H9 (cell line): ENCODE measurements at regions not wholly inside any gene's neighbourhood (a gene's known extent, or its start where the extent isn't known, plus 50 kb on each side); places are given as distances from the start of the nearest gene placed in this dataset.
"Not testable (repeated sequence)": the region's sequence is repeated elsewhere in the genome, so short reads cannot be mapped to it uniquely, and the experiment has no call there.

Source experiments
- DNase-seq: peaks from one replicate; pipeline ENCODE4 v3.0.0-alpha.2; 2017
- H2AFZ ChIP-seq: one replicate; pipeline ENCODE4 v1.6.1; 2013; ENCODE audit warnings: mild to moderate bottlenecking, low read length, control low read depth, moderate library complexity
- H2AK5ac ChIP-seq: 2 replicates; pipeline ENCODE4 v1.6.1; 2013; ENCODE audit warnings: low read length, control low read depth, mixed read lengths; ENCODE audit not compliant: insufficient read length
- H2BK120ac ChIP-seq: one replicate; pipeline ENCODE4 v1.6.1; 2013; ENCODE audit warnings: low read depth, mild to moderate bottlenecking, low read length, control low read depth, inconsistent platforms; ENCODE audit not compliant: poor library complexity, severe bottlenecking
- H2BK12ac ChIP-seq: 2 replicates; pipeline ENCODE4 v1.6.1; 2013; ENCODE audit warnings: low read length, control low read depth, mixed read lengths, low read depth; ENCODE audit not compliant: insufficient read length
- H2BK15ac ChIP-seq: 2 replicates; pipeline ENCODE4 v1.6.1; 2013; ENCODE audit warnings: low read depth, low read length, control low read depth
- H2BK20ac ChIP-seq: one replicate; pipeline ENCODE4 v1.6.1; 2013; ENCODE audit warnings: low read depth, mild to moderate bottlenecking, low read length, control low read depth, inconsistent platforms; ENCODE audit not compliant: poor library complexity, severe bottlenecking
- H2BK5ac ChIP-seq: 2 replicates; pipeline ENCODE4 v1.6.1; 2013; ENCODE audit warnings: low read length, control low read depth, mixed read lengths; ENCODE audit not compliant: insufficient read length
- H3K14ac ChIP-seq: 2 replicates; pipeline ENCODE4 v1.6.1; 2013; ENCODE audit warnings: low read length, control low read depth; ENCODE audit not compliant: insufficient read depth
- H3K18ac ChIP-seq: 2 replicates; pipeline ENCODE4 v1.6.1; 2013; ENCODE audit warnings: low read depth, mild to moderate bottlenecking, mixed read lengths, low read length, control low read depth; ENCODE audit not compliant: insufficient read length
- H3K23ac ChIP-seq: 2 replicates; pipeline ENCODE4 v1.6.1; 2013; ENCODE audit warnings: low read length, control low read depth, mixed read lengths, low read depth; ENCODE audit not compliant: insufficient read length
- H3K23me2 ChIP-seq: 2 replicates; pipeline ENCODE4 v1.6.1; 2013; ENCODE audit warnings: low read depth, mild to moderate bottlenecking, mixed read lengths, low read length, control low read depth; ENCODE audit not compliant: insufficient read length, poor library complexity, severe bottlenecking
- H3K27ac ChIP-seq: 2 replicates; pipeline ENCODE4 v1.5.1; 2013; ENCODE audit warnings: low read length, control low read depth, mixed read lengths, low read depth; ENCODE audit not compliant: insufficient read length
- H3K27me3 ChIP-seq: 2 replicates; pipeline ENCODE4 v1.6.1; 2013; ENCODE audit warnings: low read length, control low read depth, inconsistent platforms; ENCODE audit not compliant: insufficient read depth
- H3K4ac ChIP-seq: 2 replicates; pipeline ENCODE4 v1.6.1; 2013; ENCODE audit warnings: low read depth, mild to moderate bottlenecking, control low read depth, inconsistent platforms, low read length, moderate library complexity
- H3K4me1 ChIP-seq: 2 replicates; pipeline ENCODE4 v1.6.1; 2013; ENCODE audit warnings: low read length, control low read depth, inconsistent platforms; ENCODE audit not compliant: insufficient read depth
- H3K4me2 ChIP-seq: 2 replicates; pipeline ENCODE4 v1.6.1; 2013; ENCODE audit warnings: low read length, control low read depth, mixed read lengths; ENCODE audit not compliant: insufficient read length, insufficient read depth
- H3K56ac ChIP-seq: 2 replicates; pipeline ENCODE4 v1.6.1; 2013; ENCODE audit warnings: low read depth, mild to moderate bottlenecking, mixed read lengths, low read length, control low read depth; ENCODE audit not compliant: insufficient read length
- H3K79me1 ChIP-seq: 2 replicates; pipeline ENCODE4 v1.6.1; 2013; ENCODE audit warnings: low read depth, mild to moderate bottlenecking, moderate library complexity, low read length, control low read depth, inconsistent platforms; ENCODE audit not compliant: insufficient read depth, poor library complexity, severe bottlenecking
- H3K79me2 ChIP-seq: 2 replicates; pipeline ENCODE4 v1.6.1; 2013; ENCODE audit warnings: low read length, control low read depth, inconsistent platforms; ENCODE audit not compliant: insufficient read depth
- H3K9ac ChIP-seq: 2 replicates; pipeline ENCODE4 v1.6.1; 2013; ENCODE audit warnings: low read length, control low read depth, mixed read lengths; ENCODE audit not compliant: insufficient read length; ENCODE audit errors: extremely low read depth
- H3K9me3 ChIP-seq: one replicate; pipeline ENCODE4 v1.6.1; 2013; ENCODE audit warnings: low read depth, low read length, inconsistent platforms; ENCODE audit not compliant: control insufficient read depth
- H3T11ph ChIP-seq: one replicate; pipeline ENCODE4 v1.6.1; 2013; ENCODE audit warnings: mild to moderate bottlenecking, low read length, control low read depth, inconsistent platforms
- H4K20me1 ChIP-seq: one replicate; pipeline ENCODE4 v1.6.1; 2013; ENCODE audit not compliant: control insufficient read depth, insufficient read length, insufficient read depth
- H4K5ac ChIP-seq: 2 replicates; pipeline ENCODE4 v1.6.1; 2013; ENCODE audit warnings: low read depth, mild to moderate bottlenecking, mixed read lengths, low read length, control low read depth; ENCODE audit not compliant: insufficient read length
- H4K8ac ChIP-seq: replicated peaks from 2 replicates; pipeline ENCODE4 v1.6.1; 2013; ENCODE audit warnings: low read length, control low read depth, mixed read lengths, low read depth; ENCODE audit not compliant: insufficient read length
- H4K91ac ChIP-seq: 2 replicates; pipeline ENCODE4 v1.6.1; 2013; ENCODE audit warnings: low read depth, mild to moderate bottlenecking, moderate library complexity, mixed read lengths, low read length, control low read depth; ENCODE audit not compliant: insufficient read length
- H3K27ac Mint-ChIP-seq, 3 experiments: 2 replicates in 2 of 3; 3 replicates in 1 of 3; pipeline ENCODE4 v1.8.0; 2020 to 2021; ENCODE audit warnings: mixed read lengths in 3 of 3, mild to moderate bottlenecking in 1 of 3, moderate library complexity in 1 of 3
- H3K27me3 Mint-ChIP-seq: 2 replicates; pipeline ENCODE4 v1.8.0; 2021; ENCODE audit warnings: low read depth, mild to moderate bottlenecking, moderate library complexity, mixed read lengths
- H3K36me3 Mint-ChIP-seq, 3 experiments: 2 replicates in 2 of 3; 3 replicates in 1 of 3; pipeline ENCODE4 v1.8.0; 2020 to 2021; ENCODE audit warnings: low read depth in 3 of 3, mixed read lengths in 3 of 3; ENCODE audit not compliant: insufficient read depth in 1 of 3
- H3K4me1 Mint-ChIP-seq, 2 experiments: 2 replicates each; pipeline ENCODE4 v1.8.0; 2020; ENCODE audit warnings: mixed read lengths in 2 of 2
- H3K4me3 Mint-ChIP-seq, 2 experiments: 2 replicates in 1 of 2; 3 replicates in 1 of 2; pipeline ENCODE4 v1.8.0; 2020 to 2021; ENCODE audit warnings: mild to moderate bottlenecking in 2 of 2, mixed read lengths in 2 of 2, moderate library complexity in 1 of 2
- H3K9me3 Mint-ChIP-seq, 2 experiments: 2 replicates in 1 of 2; 3 replicates in 1 of 2; pipeline ENCODE4 v1.8.0; 2020; ENCODE audit warnings: mild to moderate bottlenecking in 2 of 2, mixed read lengths in 2 of 2, moderate library complexity in 1 of 2
- WGBS: extraction: QIAGEN DNeasy Blood & Tissue Kit; methylation state at CpG from one replicate; pipeline ENCODE4 v1.1.7; 2013; ENCODE audit warnings: missing lambda C conversion rate, low lambda C conversion rate, mixed read lengths; ENCODE audit not compliant: insufficient read length; ENCODE audit errors: extremely low coverage; 5-methylcytosine and 5-hydroxymethylcytosine counted together
- TF ChIP-seq, protein P1 (sequence below): fragments of 200-600 bp; sonication (generic); conservative IDR thresholded peaks from 3 replicates; pipeline ENCODE4 v1.8.0; 2021; ENCODE audit warnings: antibody characterized with exemption, mild to moderate bottlenecking

DNA sequence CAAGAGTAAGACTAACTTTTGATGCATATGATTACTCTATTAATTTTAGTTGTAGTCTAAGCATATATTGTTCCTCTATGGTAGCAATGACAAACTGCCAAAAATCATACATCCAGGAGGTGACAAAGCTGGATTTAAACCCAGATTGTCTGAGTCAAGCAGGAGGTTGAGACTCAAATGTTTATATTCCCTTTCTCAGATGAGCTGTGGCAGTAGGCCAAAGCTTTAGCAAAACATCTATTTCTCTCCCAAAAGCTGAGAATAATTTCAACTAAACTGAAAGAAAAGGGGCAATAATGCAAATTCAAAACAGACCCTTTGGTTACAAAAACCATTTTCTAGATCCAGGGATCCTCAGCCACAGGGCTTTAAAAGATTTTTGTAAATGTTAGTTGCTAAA is 173.6 kb downstream of the SEC23A start:
- Histone ChIP-seq H4K8ac (no peak overlapping the region), H3K56ac (no peak overlapping the region), H3K18ac (no peak overlapping the region), H3K27me3 (no peaks in the 10 kb centered on the region), H3T11ph (no peak overlapping the region), H4K20me1 (no peaks in the 10 kb centered on the region), H2AFZ (no peak overlapping the region), H3K4ac (no peak overlapping the region), H2BK12ac (no peak overlapping the region), H4K91ac (no peak overlapping the region), H3K79me2 (no peaks in the 10 kb centered on the region), H4K5ac (no peak overlapping the region), H3K27ac (no peak overlapping the region), H2BK15ac (no peak overlapping the region), H2BK120ac (no peak overlapping the region), H3K9me3 (no peaks in the 10 kb centered on the region), H3K14ac (no peak overlapping the region), H3K4me2 (no peak overlapping the region), H3K9ac (no peak overlapping the region), H3K79me1 (no peaks in the 10 kb centered on the region), H2BK5ac (no peak overlapping the region), H2BK20ac (no peak overlapping the region), H2AK5ac (no peak overlapping the region), H3K4me1 (peaks cover 5% of the 10 kb centered on the region; the same call in 1 of the 2 replicates), H3K23ac (no peak overlapping the region), H3K23me2 (no peaks in the 10 kb centered on the region)
- no peaks in the 10 kb centered on the region for H3K27me3 Mint-ChIP-seq
- TF ChIP-seq, protein P1, sequence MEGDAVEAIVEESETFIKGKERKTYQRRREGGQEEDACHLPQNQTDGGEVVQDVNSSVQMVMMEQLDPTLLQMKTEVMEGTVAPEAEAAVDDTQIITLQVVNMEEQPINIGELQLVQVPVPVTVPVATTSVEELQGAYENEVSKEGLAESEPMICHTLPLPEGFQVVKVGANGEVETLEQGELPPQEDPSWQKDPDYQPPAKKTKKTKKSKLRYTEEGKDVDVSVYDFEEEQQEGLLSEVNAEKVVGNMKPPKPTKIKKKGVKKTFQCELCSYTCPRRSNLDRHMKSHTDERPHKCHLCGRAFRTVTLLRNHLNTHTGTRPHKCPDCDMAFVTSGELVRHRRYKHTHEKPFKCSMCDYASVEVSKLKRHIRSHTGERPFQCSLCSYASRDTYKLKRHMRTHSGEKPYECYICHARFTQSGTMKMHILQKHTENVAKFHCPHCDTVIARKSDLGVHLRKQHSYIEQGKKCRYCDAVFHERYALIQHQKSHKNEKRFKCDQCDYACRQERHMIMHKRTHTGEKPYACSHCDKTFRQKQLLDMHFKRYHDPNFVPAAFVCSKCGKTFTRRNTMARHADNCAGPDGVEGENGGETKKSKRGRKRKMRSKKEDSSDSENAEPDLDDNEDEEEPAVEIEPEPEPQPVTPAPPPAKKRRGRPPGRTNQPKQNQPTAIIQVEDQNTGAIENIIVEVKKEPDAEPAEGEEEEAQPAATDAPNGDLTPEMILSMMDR = no peak
- no peak overlapping the region for H3K4me3 Mint-ChIP-seq
- H3K27ac Mint-ChIP-seq = no peak overlapping the region
- DNase-seq = no peak
- H3K36me3 Mint-ChIP-seq = no peaks in the 10 kb centered on the region
- no peaks in the 10 kb centered on the region for H3K9me3 Mint-ChIP-seq
- H3K4me1 Mint-ChIP-seq = peaks cover 13 to 16% of the 10 kb centered on the region in 2 experiments

- H3K9me3 ChIP-seq, H4K91ac ChIP-seq, H3K4me1 ChIP-seq, H2BK15ac ChIP-seq, DNase-seq, H4K8ac ChIP-seq, H3K9ac ChIP-seq, H3K79me1 ChIP-seq, H3K23me2 ChIP-seq, H3K4me2 ChIP-seq, H3K14ac ChIP-seq, H4K20me1 ChIP-seq, H4K5ac ChIP-seq, H3K4me3 Mint-ChIP-seq, H3K18ac ChIP-seq, H3K4me1 Mint-ChIP-seq, H3K4ac ChIP-seq, H2AFZ ChIP-seq, H3K27me3 Mint-ChIP-seq, H3K27ac Mint-ChIP-seq, H2BK5ac ChIP-seq, H3K27me3 ChIP-seq, H3K23ac ChIP-seq, H2BK20ac ChIP-seq, H3K56ac ChIP-seq, H2BK12ac ChIP-seq, H2BK120ac ChIP-seq, H3K27ac ChIP-seq, H3T11ph ChIP-seq, H2AK5ac ChIP-seq, H3K79me2 ChIP-seq: not testable (repeated sequence)
- peaks cover 18 to 26% of the 10 kb centered on the region in 2 experiments for H3K9me3 Mint-ChIP-seq
- H3K36me3 Mint-ChIP-seq = peaks cover 0 to 19% (median 6%) of the 10 kb centered on the region in 3 experiments; a peak in 5 of 7 replicates
- no CpG with 5 or more reads among the region's 11 CpGs for WGBS
Observed at GRCh38 chr14:38921893-38922292, 181.1 kb downstream of the SEC23A start.
